Right atrium auricular region (tissue), 2 donors: ENCODE measurements at regions not wholly inside any gene's neighbourhood (a gene's known extent, or its start where the extent isn't known, plus 50 kb on each side); places are given as distances from the start of the nearest gene placed in this dataset.
A peak's percentile ranks its signal among the peaks of the same experiment; 100 is the strongest.

Source experiments
- DNase-seq: peaks from one replicate; pipeline ENCODE4 v3.0.0-alpha.2; 2019; ENCODE audit warnings: low spot score
- H3K27ac ChIP-seq, 2 donors: fragments of 200-600 bp; sonication (generic); 1 replicate in 1 of 2; 2 replicates in 1 of 2; pipeline ENCODE4 v1.5.1; 2016 to 2019
- H3K27me3 ChIP-seq, 2 donors: fragments of 200-600 bp; sonication (generic); one replicate each; pipeline versions ENCODE4 v1.5.1 to v1.6.0; 2017 to 2019
- H3K36me3 ChIP-seq: fragments of 200-600 bp; sonication (generic); one replicate; pipeline ENCODE4 v1.5.1; 2016
- H3K4me1 ChIP-seq, 2 donors: fragments of 200-600 bp; sonication (generic); one replicate each; pipeline versions ENCODE4 v1.5.1 to v1.6.0; 2017 to 2019
- H3K4me3 ChIP-seq, 2 donors: fragments of 200-600 bp; sonication (generic); 1 replicate in 1 of 2; 2 replicates in 1 of 2; pipeline ENCODE4 v1.5.1; 2017 to 2019; ENCODE audit warnings: mild to moderate bottlenecking in 1 of 2, moderate library complexity in 1 of 2
- H3K9me3 ChIP-seq, 2 donors: fragments of 200-600 bp; sonication (generic); one replicate each; pipeline ENCODE4 v1.5.1; 2019
- CTCF ChIP-seq, 2 donors: fragments of 200-600 bp; sonication (generic); IDR thresholded peaks; one replicate each; pipeline ENCODE4 v1.5.1; 2019; ENCODE audit warnings: antibody characterized with exemption in 2 of 2

- DNase-seq, result no peak
- H3K27me3 ChIP-seq, result no peaks in the 10 kb centered on the region
- H3K27ac ChIP-seq, result no peak overlapping the region
- H3K36me3 ChIP-seq, result no peaks in the 10 kb centered on the region
- TF ChIP-seq CTCF (IDR thresholded peaks at IDR 0.05), result no peak
- peaks cover 0 to 3% of the 10 kb centered on the region in 2 donors for H3K9me3 ChIP-seq
- H3K4me1 ChIP-seq, result no peaks in the 10 kb centered on the region
- H3K4me3 ChIP-seq, result no peak overlapping the region
These were observed 66.3 kb upstream of the CAV2 start for GRCh38 chr7:116433246-116433645.

- peaks cover 0 to 7% of the 10 kb centered on the region in 2 donors for H3K4me1 ChIP-seq
- H3K36me3 ChIP-seq, result no peaks in the 10 kb centered on the region
- no peak overlapping the region for H3K4me3 ChIP-seq
- H3K27me3 ChIP-seq, result no peaks in the 10 kb centered on the region
- H3K9me3 ChIP-seq, result no peaks in the 10 kb centered on the region
- no peak for DNase-seq
- no peak for TF ChIP-seq CTCF (IDR thresholded peaks at IDR 0.05)
- no peak overlapping the region for H3K27ac ChIP-seq
These were observed 64.7 kb upstream of the CAV2 start for GRCh38 chr7:116434820-116435341.

GRCh38 chr7:116436305-116436826, 63.2 kb upstream of the CAV2 start:
- Histone ChIP-seq H3K27ac (no peak overlapping the region), H3K4me1 (peaks cover 0 to 22% of the 10 kb centered on the region in 2 donors), H3K36me3 (no peaks in the 10 kb centered on the region), H3K4me3 (no peak overlapping the region), H3K27me3 (no peaks in the 10 kb centered on the region), H3K9me3 (no peaks in the 10 kb centered on the region)
- TF ChIP-seq CTCF (IDR thresholded peaks at IDR 0.05), result no peak
- DNase-seq, result no peak

DNA sequence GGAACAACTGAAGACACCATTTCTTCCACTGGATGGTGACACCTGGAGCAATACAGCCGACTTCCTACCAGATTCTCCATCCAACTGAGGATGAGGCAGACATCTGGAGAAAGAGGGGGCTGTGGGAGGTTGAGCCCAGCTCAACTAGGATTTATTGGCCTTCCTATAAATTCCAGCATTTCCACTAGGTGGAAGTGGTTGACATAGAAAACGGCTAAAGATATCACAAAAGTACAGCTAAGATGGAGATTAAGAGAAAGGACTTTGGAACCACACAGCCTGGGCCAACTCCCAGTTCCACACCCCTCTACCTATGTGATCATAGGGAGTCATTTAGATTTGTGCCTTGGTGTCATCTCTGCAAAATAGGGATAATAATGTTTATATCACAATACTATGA, 61.3 kb upstream of the CAV2 start:
- H3K36me3 ChIP-seq, result no peaks in the 10 kb centered on the region
- H3K27me3 ChIP-seq, result no peaks in the 10 kb centered on the region
- H3K27ac ChIP-seq, result no peak overlapping the region
- no peaks in the 10 kb centered on the region for H3K9me3 ChIP-seq
- peak in 1 of 2 donors; percentile 41 for TF ChIP-seq CTCF (IDR thresholded peaks at IDR 0.05)
- H3K4me1 ChIP-seq, result peaks cover 0 to 25% of the 10 kb centered on the region in 2 donors
- DNase-seq, result no peak
- no peak overlapping the region for H3K4me3 ChIP-seq

DNA sequence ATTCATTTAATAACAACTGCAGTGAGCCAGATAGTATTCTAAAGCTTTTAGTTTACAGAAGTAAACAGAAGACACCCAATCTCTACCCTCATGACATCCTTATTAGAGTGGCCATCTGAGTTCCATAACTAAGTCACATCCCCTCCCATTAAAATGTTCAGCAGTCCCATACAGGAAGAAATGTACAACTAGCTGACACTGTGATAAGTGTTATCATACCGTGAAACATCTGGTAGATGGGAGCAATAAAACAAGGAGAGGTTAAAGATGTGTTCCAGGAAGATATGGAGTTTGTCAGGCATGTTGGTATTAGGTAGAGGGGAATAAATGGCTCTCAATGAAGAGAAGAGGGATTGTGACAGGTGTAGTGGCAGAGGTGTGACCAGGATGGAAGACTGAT, 60.5 kb upstream of the CAV2 start:
- Histone ChIP-seq H3K36me3 (no peaks in the 10 kb centered on the region), H3K4me3 (no peak overlapping the region), H3K27me3 (no peaks in the 10 kb centered on the region), H3K9me3 (no peaks in the 10 kb centered on the region), H3K27ac (peak overlapping the region; percentile 67 to 85), H3K4me1 (peaks cover 0 to 32% of the 10 kb centered on the region in 2 donors)
- no peak for TF ChIP-seq CTCF (IDR thresholded peaks at IDR 0.05)
- DNase-seq, result no peak
